Astrocyte (in vitro differentiated cells and primary cell): ENCODE measurements at regions not wholly inside any gene's neighbourhood (a gene's known extent, or its start where the extent isn't known, plus 50 kb on each side); places are given as distances from the start of the nearest gene placed in this dataset.

ENCODE experiments used
- DNase-seq: peaks from one replicate; pipeline ENCODE4 v3.0.0-alpha.2; 2010; ENCODE audit warnings: low read depth
- FAIRE-seq: peaks from 2 replicates; lab custom pipeline; 2011; peaks lifted over from hg19 to GRCh38; lab: Jason Lieb, UNC
- H2AFZ ChIP-seq: 2 replicates; pipeline ENCODE4 v1.6.0; 2012; ENCODE audit warnings: low read depth, low read length, inconsistent platforms
- H3K27ac ChIP-seq: 2 replicates; pipeline ENCODE4 v1.5.1; 2011; ENCODE audit warnings: low read depth, low read length, inconsistent platforms
- H3K27me3 ChIP-seq: 2 replicates; pipeline ENCODE4 v1.6.0; 2011; ENCODE audit warnings: low read length, inconsistent platforms; ENCODE audit not compliant: insufficient read depth
- H3K36me3 ChIP-seq: 2 replicates; pipeline ENCODE4 v1.5.1; 2011; ENCODE audit warnings: low read length, inconsistent platforms; ENCODE audit not compliant: insufficient read depth
- H3K4me1 ChIP-seq: 2 replicates; pipeline ENCODE4 v1.5.1; 2011; ENCODE audit warnings: low read length, inconsistent platforms; ENCODE audit not compliant: insufficient read depth
- H3K4me2 ChIP-seq: 2 replicates; pipeline ENCODE4 v1.6.0; 2012; ENCODE audit warnings: low read length, inconsistent platforms
- H3K4me3 ChIP-seq: 2 replicates; pipeline ENCODE4 v1.5.1; 2011; ENCODE audit warnings: low read depth, mild to moderate bottlenecking, low read length, inconsistent platforms; ENCODE audit not compliant: insufficient read depth
- H3K79me2 ChIP-seq: 2 replicates; pipeline ENCODE4 v1.6.0; 2012; ENCODE audit warnings: mild to moderate bottlenecking, low read length, inconsistent platforms; ENCODE audit not compliant: insufficient read depth
- H3K9ac ChIP-seq: 2 replicates; pipeline ENCODE4 v1.6.0; 2012; ENCODE audit warnings: mild to moderate bottlenecking, low read length, inconsistent platforms
- H3K9me3 ChIP-seq: 2 replicates; pipeline ENCODE4 v1.5.1; 2012; ENCODE audit warnings: low read depth, mild to moderate bottlenecking, low read length, inconsistent platforms; ENCODE audit not compliant: insufficient read depth
- H4K20me1 ChIP-seq: 2 replicates; pipeline ENCODE4 v1.6.0; 2012; ENCODE audit warnings: low read length, inconsistent platforms; ENCODE audit not compliant: insufficient read depth
- H3K27ac Mint-ChIP-seq: one replicate; pipeline ENCODE4 v1.8.0; 2021; ENCODE audit warnings: mild to moderate bottlenecking, mixed read lengths; ENCODE audit not compliant: unreplicated experiment
- H3K27me3 Mint-ChIP-seq: one replicate; pipeline ENCODE4 v1.8.0; 2021; ENCODE audit warnings: low read depth, mixed read lengths; ENCODE audit not compliant: unreplicated experiment
- H3K36me3 Mint-ChIP-seq: one replicate; pipeline ENCODE4 v1.8.0; 2021; ENCODE audit warnings: low read depth, mixed read lengths; ENCODE audit not compliant: unreplicated experiment
- H3K4me1 Mint-ChIP-seq: one replicate; pipeline ENCODE4 v1.8.0; 2021; ENCODE audit warnings: low read depth, mixed read lengths; ENCODE audit not compliant: unreplicated experiment
- H3K4me3 Mint-ChIP-seq: one replicate; pipeline ENCODE4 v1.8.0; 2021; ENCODE audit warnings: mild to moderate bottlenecking, moderate library complexity, mixed read lengths; ENCODE audit not compliant: unreplicated experiment
- H3K9me3 Mint-ChIP-seq: one replicate; pipeline ENCODE4 v1.8.0; 2021; ENCODE audit warnings: mild to moderate bottlenecking, mixed read lengths; ENCODE audit not compliant: unreplicated experiment
- CTCF ChIP-seq: IDR thresholded peaks from 2 replicates; pipeline ENCODE4 v1.5.1; 2011; ENCODE audit warnings: low read depth, mild to moderate bottlenecking, inconsistent platforms, low read length, moderate library complexity; ENCODE audit not compliant: insufficient read depth
- EZH2 ChIP-seq: IDR thresholded peaks from 2 replicates; pipeline ENCODE4 v1.6.1; 2012; ENCODE audit warnings: mild to moderate bottlenecking, low read length, inconsistent platforms; ENCODE audit not compliant: insufficient read depth

GRCh38 chr6:48412656-48413055 lies 301.7 kb upstream of the PTCHD4 start:
- TF ChIP-seq CTCF (no peak), EZH2 (no peak)
- no peak overlapping the region for H3K27ac ChIP-seq
- H4K20me1 ChIP-seq = no peaks in the 10 kb centered on the region
- FAIRE-seq (no peak), DNase-seq (no peak)
- no peak overlapping the region for H2AFZ ChIP-seq
- H3K27me3 ChIP-seq = no peaks in the 10 kb centered on the region
- H3K9me3 Mint-ChIP-seq = no peaks in the 10 kb centered on the region
- peaks cover 2% of the 10 kb centered on the region for H3K4me1 Mint-ChIP-seq
- H3K36me3 ChIP-seq = no peaks in the 10 kb centered on the region
- H3K4me3 Mint-ChIP-seq = no peak overlapping the region
- no peaks in the 10 kb centered on the region for H3K36me3 Mint-ChIP-seq
- H3K9ac ChIP-seq = no peak overlapping the region
- no peaks in the 10 kb centered on the region for H3K27me3 Mint-ChIP-seq
- H3K9me3 ChIP-seq = no peaks in the 10 kb centered on the region
- H3K27ac Mint-ChIP-seq = no peak overlapping the region
- H3K79me2 ChIP-seq = no peaks in the 10 kb centered on the region
- H3K4me3 ChIP-seq = no peak overlapping the region
- H3K4me2 ChIP-seq = no peak overlapping the region
- no peaks in the 10 kb centered on the region for H3K4me1 ChIP-seq

- peaks cover 2% of the 10 kb centered on the region for H3K9me3 ChIP-seq
- TF ChIP-seq CTCF (no peak), EZH2 (no peak)
- H3K4me1 ChIP-seq = no peaks in the 10 kb centered on the region
- FAIRE-seq (no peak), DNase-seq (no peak)
- no peaks in the 10 kb centered on the region for H3K79me2 ChIP-seq
- H3K9me3 Mint-ChIP-seq = peaks cover 2% of the 10 kb centered on the region
- H3K4me3 Mint-ChIP-seq = no peak overlapping the region
- no peaks in the 10 kb centered on the region for H3K27me3 ChIP-seq
- no peaks in the 10 kb centered on the region for H3K36me3 Mint-ChIP-seq
- H3K4me2 ChIP-seq = no peak overlapping the region
- no peak overlapping the region for H3K9ac ChIP-seq
- no peak overlapping the region for H3K4me3 ChIP-seq
- no peaks in the 10 kb centered on the region for H3K36me3 ChIP-seq
- no peak overlapping the region for H2AFZ ChIP-seq
- no peak overlapping the region for H3K27ac Mint-ChIP-seq
- H3K27me3 Mint-ChIP-seq = no peaks in the 10 kb centered on the region
- no peaks in the 10 kb centered on the region for H3K4me1 Mint-ChIP-seq
- H3K27ac ChIP-seq = no peak overlapping the region
- no peaks in the 10 kb centered on the region for H4K20me1 ChIP-seq
Observed at GRCh38 chr6:48404927-48405326, 293.9 kb upstream of the PTCHD4 start.

- Histone ChIP-seq H3K4me2 (no peak overlapping the region), H3K36me3 (no peaks in the 10 kb centered on the region), H3K27ac (no peak overlapping the region), H3K9ac (no peak overlapping the region), H4K20me1 (no peaks in the 10 kb centered on the region), H3K27me3 (no peaks in the 10 kb centered on the region), H3K79me2 (no peaks in the 10 kb centered on the region), H3K9me3 (peaks cover 2% of the 10 kb centered on the region), H3K4me3 (no peak overlapping the region), H2AFZ (no peak overlapping the region), H3K4me1 (no peaks in the 10 kb centered on the region)
- Mint-ChIP-seq H3K4me1 (no peaks in the 10 kb centered on the region), H3K36me3 (no peaks in the 10 kb centered on the region), H3K27ac (no peak overlapping the region), H3K27me3 (no peaks in the 10 kb centered on the region), H3K4me3 (no peak overlapping the region), H3K9me3 (peaks cover 2% of the 10 kb centered on the region)
- FAIRE-seq (no peak), DNase-seq (no peak)
- TF ChIP-seq CTCF (no peak), EZH2 (no peak)
Observed at GRCh38 chr6:48403587-48403986, 292.6 kb upstream of the PTCHD4 start.
